Activated naive CD4-positive, alpha-beta T cell (primary cell): ENCODE measurements at regions not wholly inside any gene's neighbourhood (a gene's known extent, or its start where the extent isn't known, plus 50 kb on each side); places are given as distances from the start of the nearest gene placed in this dataset.

Experiments
- DNase-seq, 4 experiments: peaks; one replicate each; lab custom pipeline; 2025; lab: John Stamatoyannopoulos, UW

GRCh38 chr3:117519776-117520175 is 810.2 kb downstream of the TUSC7 start:
- DNase-seq: no peak

GRCh38 chr3:117520582-117520981 is 811.0 kb downstream of the TUSC7 start:
- no peak for DNase-seq

- DNase-seq: no peak
Measured at GRCh38 chr3:117523418-117523817, 813.8 kb downstream of the TUSC7 start.

- no peak for DNase-seq
Measured at GRCh38 chr3:117524890-117525289, 815.3 kb downstream of the TUSC7 start.

- DNase-seq: no peak
Measured at GRCh38 chr3:117526470-117527079, 817.0 kb downstream of the TUSC7 start.

GRCh38 chr3:117527346-117527745 is 817.8 kb downstream of the TUSC7 start:
- no peak for DNase-seq

GRCh38 chr3:117528688-117529087 is 819.1 kb downstream of the TUSC7 start:
- no peak for DNase-seq

- no peak for DNase-seq
Measured at GRCh38 chr3:117531078-117531767, 821.6 kb downstream of the TUSC7 start.

- no peak for DNase-seq
Measured at GRCh38 chr3:117532268-117532667, 822.7 kb downstream of the TUSC7 start.

GRCh38 chr3:117534138-117534537 is 824.6 kb downstream of the TUSC7 start:
- no peak for DNase-seq

GRCh38 chr3:117536006-117536405 is 826.4 kb downstream of the TUSC7 start:
- DNase-seq: no peak

- no peak for DNase-seq
Measured at GRCh38 chr3:117537949-117538348, 828.4 kb downstream of the TUSC7 start.

- DNase-seq: no peak
Measured at GRCh38 chr3:117539729-117540128, 830.1 kb downstream of the TUSC7 start.

GRCh38 chr3:117540597-117540996 is 831.0 kb downstream of the TUSC7 start:
- DNase-seq: no peak

- no peak for DNase-seq
Measured at GRCh38 chr3:117541721-117542120, 832.1 kb downstream of the TUSC7 start.

- DNase-seq: no peak
Measured at GRCh38 chr3:117543521-117543920, 833.9 kb downstream of the TUSC7 start.

GRCh38 chr3:117545484-117545883 is 835.9 kb downstream of the TUSC7 start:
- no peak for DNase-seq

- DNase-seq: no peak
Measured at GRCh38 chr3:117547956-117548550, 838.5 kb downstream of the TUSC7 start.

GRCh38 chr3:117548600-117548999 is 839.0 kb downstream of the TUSC7 start:
- no peak for DNase-seq

GRCh38 chr3:117549716-117550115 is 840.1 kb downstream of the TUSC7 start:
- DNase-seq: no peak

- no peak for DNase-seq
Measured at GRCh38 chr3:117550766-117551165, 841.2 kb downstream of the TUSC7 start.

- DNase-seq: no peak
Measured at GRCh38 chr3:117553461-117553860, 843.9 kb downstream of the TUSC7 start.

GRCh38 chr3:117556646-117557407 is 847.2 kb downstream of the TUSC7 start:
- DNase-seq: no peak
